Stimulated activated CD4-positive, alpha-beta T cell treated with anti-CD3 and anti-CD28 coated beads, Interleukin-2, amount 100 ng/mL, for 48 hours (primary cell): ENCODE measurements at regions not wholly inside any gene's neighbourhood (a gene's known extent, or its start where the extent isn't known, plus 50 kb on each side); places are given as distances from the start of the nearest gene placed in this dataset.
A peak's percentile ranks its signal among the peaks of the same experiment; 100 is the strongest.
"Not testable (repeated sequence)": the region's sequence is repeated elsewhere in the genome, so short reads cannot be mapped to it uniquely, and the experiment has no call there.

Experiments
- DNase-seq, 2 donors: peaks; one replicate each; pipeline ENCODE4 v3.0.0-alpha.2; 2020

- DNase-seq = no peak
Observed at GRCh38 chr2:8134985-8135682, 546.7 kb upstream of the ID2 start.

DNA sequence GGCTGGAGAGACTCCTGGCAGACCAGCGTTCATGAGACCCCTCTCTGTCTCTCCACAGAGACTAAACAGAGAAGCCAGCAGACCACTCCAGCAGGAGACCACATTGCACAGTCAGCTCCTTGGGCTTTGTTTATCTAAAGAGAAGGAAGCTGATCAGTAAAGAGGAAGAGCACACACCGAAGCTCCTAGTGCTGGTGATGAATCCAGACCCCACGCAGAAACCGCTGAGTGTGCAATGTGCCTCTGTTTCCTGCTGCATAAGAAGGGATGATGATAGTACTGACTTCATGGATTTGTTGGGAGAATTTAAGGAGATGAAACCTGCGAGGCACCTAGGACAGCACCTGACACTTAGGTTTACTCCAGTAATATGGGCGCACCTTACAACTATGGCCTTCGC is 544.1 kb upstream of the ID2 start:
- no peak for DNase-seq

DNA sequence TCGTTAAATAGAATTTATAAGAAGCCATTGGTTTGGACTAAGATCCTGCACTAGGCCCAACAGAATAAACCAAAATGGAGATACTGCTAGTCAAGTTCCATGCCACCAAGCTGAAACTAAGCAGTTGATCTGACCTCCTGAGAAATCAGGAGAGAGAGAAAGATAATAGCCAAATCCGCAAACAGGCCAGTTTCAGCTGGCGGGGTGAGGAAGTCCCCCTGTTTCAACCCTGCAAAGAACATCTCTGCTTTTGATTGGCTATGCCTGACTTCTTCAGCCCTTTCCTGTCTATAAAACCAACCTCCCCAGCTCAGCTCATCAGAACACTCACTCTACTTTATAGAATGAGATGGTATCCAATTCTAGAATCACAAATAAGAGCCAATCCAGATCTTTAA is 543.3 kb upstream of the ID2 start:
- DNase-seq = no peak

DNA sequence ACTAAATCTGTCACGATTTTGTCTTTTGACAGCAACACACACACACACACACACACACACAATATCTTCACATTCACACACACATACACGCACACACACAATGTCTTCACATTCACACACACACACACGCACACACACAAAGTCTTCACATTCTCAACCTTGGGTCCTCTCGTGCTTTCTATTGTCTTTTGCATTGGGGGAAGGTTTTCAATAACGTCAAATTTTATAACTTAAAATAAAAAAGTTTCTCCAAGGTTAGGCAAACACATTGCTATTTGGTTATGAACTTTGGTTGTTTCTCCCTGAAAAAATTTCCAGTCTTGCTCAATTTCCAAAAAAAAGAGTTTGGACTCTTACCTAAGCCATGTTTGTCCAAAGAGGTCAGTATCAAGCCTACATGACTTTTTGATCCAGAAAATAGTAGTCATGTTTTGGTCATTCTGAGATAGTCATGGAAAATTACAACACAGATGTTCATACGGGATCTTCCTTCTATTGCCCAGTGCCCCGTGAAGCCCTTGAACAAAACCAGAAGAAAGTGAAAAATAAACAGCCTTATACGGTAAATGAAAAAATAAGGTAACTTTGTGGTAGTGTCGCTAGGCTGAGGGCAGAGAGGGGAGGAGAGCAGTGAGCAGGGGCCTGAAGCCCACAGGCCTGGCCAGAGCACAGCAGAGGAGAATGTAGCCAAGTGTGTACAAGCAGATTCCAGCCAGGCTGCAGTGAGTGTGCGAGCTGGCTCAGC is 542.8 kb upstream of the ID2 start:
- no peak for DNase-seq

GRCh38 chr2:8139668-8140200 is 542.1 kb upstream of the ID2 start:
- no peak for DNase-seq

- DNase-seq = no peak
Observed at GRCh38 chr2:8141079-8141707, 540.7 kb upstream of the ID2 start.

GRCh38 chr2:8141780-8142179 is 540.1 kb upstream of the ID2 start:
- DNase-seq = no peak

DNA sequence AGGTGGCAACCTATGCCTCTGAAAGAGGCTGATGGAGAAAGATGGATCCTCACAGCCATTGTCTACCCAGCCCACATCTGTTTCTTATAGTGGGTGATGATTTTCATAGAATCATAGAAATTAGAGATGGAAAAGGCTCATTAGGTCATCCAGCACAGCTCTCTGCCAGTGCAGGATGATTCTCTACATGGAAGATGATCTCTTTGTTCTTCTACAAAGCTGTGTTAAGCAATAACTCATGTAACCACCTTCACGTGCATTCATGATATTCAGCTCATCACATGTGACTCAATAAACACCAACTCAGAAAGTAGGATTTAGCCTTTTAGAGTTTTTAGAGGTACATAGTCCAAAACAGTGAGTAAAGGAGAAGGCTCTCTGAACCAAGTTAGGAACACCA is 539.4 kb upstream of the ID2 start:
- no peak for DNase-seq

GRCh38 chr2:8144131-8144631 is 537.7 kb upstream of the ID2 start:
- DNase-seq = no peak

DNA sequence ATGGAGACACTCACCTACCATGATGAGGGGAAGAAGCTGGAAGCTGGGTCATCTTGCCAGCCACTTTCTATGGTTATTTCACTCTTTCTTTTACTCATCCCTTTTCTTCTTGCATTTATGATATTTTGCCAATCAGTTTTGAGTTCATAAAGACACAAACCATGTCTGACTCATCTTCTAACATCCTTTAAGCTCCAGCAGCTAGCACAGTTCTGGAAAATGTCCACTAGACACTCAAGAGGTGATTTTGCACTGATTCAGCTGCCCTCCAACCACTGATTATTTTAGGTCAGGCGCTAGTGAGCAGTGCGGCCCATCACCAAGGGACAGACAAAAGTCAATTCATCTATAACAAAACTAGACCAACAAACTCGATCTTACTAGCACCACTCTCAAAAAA is 537.1 kb upstream of the ID2 start:
- DNase-seq = no peak

DNA sequence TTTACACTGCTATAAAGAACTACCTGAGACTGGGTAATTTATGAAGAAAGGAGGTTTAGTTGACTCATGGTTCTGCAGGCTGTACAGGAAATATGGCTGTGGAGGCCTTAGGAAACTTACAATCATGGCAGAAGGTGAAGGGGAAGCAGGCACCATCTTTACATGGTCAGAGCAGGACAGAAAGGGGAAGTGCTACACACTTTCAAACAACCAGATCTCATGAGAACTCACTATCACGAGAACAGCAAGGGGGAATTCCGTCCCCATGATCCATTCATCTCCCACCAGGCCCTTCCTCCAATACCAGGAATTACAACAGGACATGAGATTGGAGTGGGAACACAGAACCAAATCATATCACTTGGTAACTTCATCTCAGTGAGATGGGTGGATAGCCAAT is 536.5 kb upstream of the ID2 start:
- DNase-seq = not testable (repeated sequence)

- no peak for DNase-seq
Observed at GRCh38 chr2:8146132-8147005, 535.5 kb upstream of the ID2 start.

GRCh38 chr2:8148260-8149006 is 533.4 kb upstream of the ID2 start:
- DNase-seq = no peak

DNA sequence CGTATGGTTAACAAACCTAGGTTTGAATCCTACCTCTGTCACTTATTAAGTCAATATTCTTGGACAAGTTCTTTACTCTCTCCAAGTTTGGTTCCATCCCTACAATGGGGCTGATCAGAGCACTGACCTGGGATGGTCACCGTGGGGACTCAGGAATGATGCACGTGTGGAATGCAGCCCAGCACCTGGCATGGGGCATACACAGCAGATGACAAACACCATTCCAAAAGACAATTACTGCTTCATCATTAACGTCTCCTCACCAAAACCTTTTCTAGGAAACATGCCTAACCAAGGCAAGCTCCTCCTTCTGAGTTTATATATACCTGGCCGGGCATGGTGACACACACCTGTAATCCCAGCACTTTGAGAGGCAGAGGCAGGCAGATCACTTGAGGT is 532.9 kb upstream of the ID2 start:
- DNase-seq = no peak

DNA sequence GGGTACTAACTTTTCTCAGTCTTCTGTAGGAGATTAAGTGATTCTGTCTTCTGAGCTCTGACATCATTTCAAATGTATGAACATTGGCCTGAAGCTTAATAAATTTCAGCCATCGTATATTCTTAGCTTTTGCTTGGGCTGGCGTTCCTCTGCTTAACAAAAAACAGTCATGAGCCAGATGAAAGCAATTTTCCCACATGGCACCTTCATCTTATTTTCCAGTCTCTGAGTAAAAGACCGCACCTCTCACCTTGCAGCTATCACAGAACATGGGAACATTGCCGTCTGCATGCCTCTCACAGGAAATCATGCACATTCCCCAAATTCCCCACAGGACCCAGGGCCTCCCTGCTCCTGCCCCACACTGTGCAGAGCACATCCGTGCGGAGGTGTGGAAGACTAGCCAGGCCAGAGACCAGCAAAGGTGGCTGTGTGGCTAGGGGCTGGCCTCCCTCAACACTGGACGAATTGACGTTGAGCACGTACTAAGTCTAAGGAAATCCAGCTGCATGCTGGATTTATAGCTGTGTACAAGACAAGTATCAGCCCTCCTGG is 531.8 kb upstream of the ID2 start:
- DNase-seq = no peak

- no peak for DNase-seq
Observed at GRCh38 chr2:8151888-8152287, 530.0 kb upstream of the ID2 start.

DNA sequence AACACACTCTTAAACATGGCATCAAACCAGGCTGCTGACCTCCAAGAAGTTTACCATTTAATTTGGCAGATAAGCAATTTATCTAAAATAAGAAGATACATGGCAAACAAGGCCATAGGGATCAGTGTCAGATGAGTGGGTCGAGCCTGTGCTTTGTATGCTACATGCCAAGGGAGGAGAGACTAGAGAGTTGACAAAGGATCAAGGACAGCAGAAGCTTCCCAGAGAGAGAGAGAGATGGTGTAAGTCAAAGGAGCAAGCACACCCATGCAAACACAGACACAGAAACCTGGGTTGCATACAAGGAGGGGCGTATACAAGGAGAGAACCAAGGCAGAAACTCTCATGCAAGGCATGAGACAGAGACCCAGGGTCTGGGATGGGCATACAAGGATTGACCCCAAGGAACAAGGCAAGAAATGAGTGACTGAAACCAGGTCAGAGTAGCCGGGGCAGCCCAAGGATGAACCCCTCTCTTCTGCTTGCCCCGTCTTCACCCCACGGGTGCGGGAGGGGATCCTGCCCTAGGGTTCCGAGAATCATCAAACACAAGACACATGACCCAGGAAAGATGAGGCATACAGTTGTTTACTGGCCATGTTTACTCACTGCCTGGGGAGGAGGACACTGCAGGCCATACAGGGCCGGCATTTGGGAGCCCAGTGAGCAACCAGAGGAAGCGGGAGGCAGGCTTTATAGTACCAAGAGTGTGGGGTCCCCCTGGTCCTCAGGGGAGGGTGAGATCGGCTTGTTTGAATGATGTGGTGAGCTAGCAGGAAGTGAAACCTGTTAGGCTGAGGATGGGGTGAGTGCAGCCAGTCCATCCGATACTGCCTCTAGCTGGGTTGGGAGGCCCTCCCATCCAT is 529.2 kb upstream of the ID2 start:
- DNase-seq = no peak

DNA sequence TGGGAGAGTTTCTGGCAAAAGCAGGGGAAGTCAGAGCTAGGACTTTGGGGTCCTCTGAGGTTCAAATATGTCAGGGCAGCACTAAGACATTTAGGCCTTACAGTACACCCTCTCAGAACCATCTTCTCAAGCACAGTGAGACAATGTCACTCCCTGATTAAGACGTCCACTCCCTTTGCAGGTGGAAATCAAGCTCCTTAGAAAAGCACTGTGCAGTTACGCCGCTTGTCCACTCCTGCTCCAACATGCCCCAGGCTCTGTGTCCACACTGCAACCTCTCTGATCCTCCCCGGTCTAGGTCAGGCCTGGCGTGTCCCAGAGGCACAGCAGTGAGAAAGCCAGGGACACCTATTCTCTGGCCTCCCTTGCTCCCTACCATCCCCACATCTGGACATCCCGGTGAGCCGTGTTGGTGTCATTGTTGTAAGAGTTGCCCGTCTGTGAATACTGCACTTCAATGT is 528.6 kb upstream of the ID2 start:
- DNase-seq = no peak

GRCh38 chr2:8154270-8154669 is 527.6 kb upstream of the ID2 start:
- DNase-seq = no peak

DNA sequence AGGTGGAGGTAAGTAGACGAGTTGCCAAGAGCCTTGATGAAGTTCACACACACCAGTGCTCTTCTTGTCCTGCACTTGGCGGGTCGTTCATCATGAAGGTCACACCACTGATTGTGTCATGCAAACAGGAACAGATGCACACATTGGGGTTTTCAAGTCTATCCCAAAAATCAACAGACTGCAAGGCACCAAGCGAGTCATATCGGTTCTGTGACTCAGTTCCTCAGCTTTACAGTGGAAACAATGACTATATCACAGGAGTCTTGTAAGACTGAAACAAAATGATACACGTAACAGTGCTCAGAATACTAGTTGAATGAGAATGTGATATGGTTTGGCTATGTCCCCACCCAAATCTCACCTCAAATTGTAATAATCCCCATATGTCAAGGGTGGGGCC is 526.9 kb upstream of the ID2 start:
- peak; percentile 31 for DNase-seq
